PC-9 (cell line): ENCODE measurements at regions not wholly inside any gene's neighbourhood (a gene's known extent, or its start where the extent isn't known, plus 50 kb on each side); places are given as distances from the start of the nearest gene placed in this dataset.

Experiments
- BruUV-seq: library from RNA; stranded (reverse); fragments of 400-500 nt; replicated peaks from 2 replicates; lab custom pipeline; 2021; lab: Mats Ljungman, UMichigan
- CTCF ChIA-PET: fragments of 300-600 bp; sonication (Branson Sonifier 250); formaldehyde crosslinking; loops from one replicate; lab custom pipeline; 2022; ENCODE audit warnings: antibody characterized with exemption; lab: Charles Lee
- POLR2A ChIA-PET: fragments of 300-600 bp; sonication (Branson Sonifier 250); formaldehyde crosslinking; loops from one replicate; lab custom pipeline; 2022; ENCODE audit warnings: antibody characterized with exemption; ENCODE audit not compliant: unreplicated experiment; lab: Charles Lee
- DNase-seq, 2 experiments: peaks; one replicate each; pipeline versions ENCODE4 v3.0.0 to v3.0.0-alpha.2; 2015 to 2022; ENCODE audit warnings: mixed read lengths in 1 of 2
- H2AFZ ChIP-seq: fragments of 200-600 bp; sonication (generic); 2 replicates; pipeline ENCODE4 v1.8.1; 2017; ENCODE audit warnings: antibody characterized with exemption
- H3F3A ChIP-seq: fragments of 200-600 bp; sonication (generic); 2 replicates; pipeline ENCODE4 v1.8.1; 2017; ENCODE audit warnings: antibody characterized with exemption, mild to moderate bottlenecking, low read depth; ENCODE audit not compliant: insufficient read depth
- H3K27ac ChIP-seq: fragments of 200-600 bp; sonication (generic); 2 replicates; pipeline ENCODE4 v1.6.1; 2016; ENCODE audit warnings: mixed run types
- H3K27me3 ChIP-seq: fragments of 200-600 bp; sonication (generic); 2 replicates; pipeline ENCODE4 v1.6.1; 2016; ENCODE audit warnings: low read depth, mixed run types; ENCODE audit not compliant: insufficient read depth
- H3K36me3 ChIP-seq: fragments of 200-600 bp; sonication (generic); 2 replicates; pipeline ENCODE4 v1.6.1; 2016; ENCODE audit warnings: low read depth, mixed run types
- H3K4me1 ChIP-seq: fragments of 200-600 bp; sonication (generic); replicated peaks from 2 replicates; pipeline ENCODE4 v1.6.1; 2016; ENCODE audit warnings: mixed run types; ENCODE audit not compliant: insufficient read depth
- H3K4me2 ChIP-seq: fragments of 200-600 bp; sonication (generic); 2 replicates; pipeline ENCODE4 v1.6.1; 2017; ENCODE audit warnings: mixed run types
- H3K4me3 ChIP-seq: fragments of 200-600 bp; sonication (generic); 2 replicates; pipeline ENCODE4 v1.6.1; 2016; ENCODE audit warnings: mixed run types
- H3K79me2 ChIP-seq: fragments of 200-600 bp; sonication (generic); 2 replicates; pipeline ENCODE4 v1.6.1; 2017; ENCODE audit warnings: low read depth, mixed run types
- H3K9me2 ChIP-seq: fragments of 200-600 bp; sonication (generic); 2 replicates; pipeline ENCODE4 v1.8.1; 2017; ENCODE audit warnings: mild to moderate bottlenecking; ENCODE audit not compliant: insufficient read depth
- H3K9me3 ChIP-seq: fragments of 200-600 bp; sonication (generic); 2 replicates; pipeline ENCODE4 v1.8.1; 2016; ENCODE audit warnings: low read depth; ENCODE audit not compliant: insufficient read depth
- H4K20me1 ChIP-seq: fragments of 200-600 bp; sonication (generic); 2 replicates; pipeline ENCODE4 v1.8.1; 2017; ENCODE audit not compliant: insufficient read depth
- EZH2 ChIP-seq: fragments of 200-600 bp; sonication (generic); IDR thresholded peaks from 2 replicates; pipeline ENCODE4 v1.8.0; 2017; ENCODE audit warnings: antibody characterized with exemption, low read depth
- intact Hi-C: fragments of 100-400 bp; cut with micrococcal nuclease; formaldehyde crosslinking; loops from one replicate; pipeline ENCODE4 v1.10.0; 2022; ENCODE audit not compliant: unreplicated experiment
- TF ChIP-seq, protein P1 (sequence below): fragments of 200-600 bp; sonication (generic); conservative IDR thresholded peaks from 2 replicates; pipeline ENCODE4 v1.6.1; 2017; ENCODE audit warnings: mixed run types, antibody characterized with exemption, mild to moderate bottlenecking, moderate library complexity

DNA sequence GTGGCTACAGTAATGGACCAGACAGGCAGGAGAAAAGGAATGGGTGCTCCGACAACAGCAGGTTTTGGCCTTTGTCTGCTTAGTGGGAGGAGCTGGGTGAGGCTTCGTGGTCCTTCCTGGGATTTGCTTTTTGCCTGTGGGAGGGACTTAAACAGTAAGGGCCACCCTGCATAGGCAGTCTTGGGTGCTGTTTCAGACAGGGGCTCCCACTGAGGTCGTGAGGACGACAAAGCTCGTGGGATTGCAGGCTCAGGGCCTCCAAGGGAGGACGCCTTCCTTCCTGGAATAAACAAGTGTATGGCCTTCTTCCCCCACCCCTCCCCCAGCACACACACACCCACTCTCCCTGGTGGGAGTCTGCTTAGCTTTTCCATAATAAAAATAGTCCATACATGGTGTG is 63.1 kb downstream of the FZD10 start:
- BruUV-seq = no TSS peak
- Histone ChIP-seq H3K9me3 (no peaks in the 10 kb centered on the region), H3K4me3 (no peak overlapping the region), H3K79me2 (no peaks in the 10 kb centered on the region), H3K36me3 (no peaks in the 10 kb centered on the region), H3K4me2 (no peak overlapping the region), H2AFZ (no peak overlapping the region), H4K20me1 (no peaks in the 10 kb centered on the region), H3K27ac (no peak overlapping the region), H3F3A (no peaks in the 10 kb centered on the region), H3K4me1 (no peaks in the 10 kb centered on the region), H3K27me3 (peaks cover 21% of the 10 kb centered on the region), H3K9me2 (no peaks in the 10 kb centered on the region)
- TF ChIP-seq, protein P1, sequence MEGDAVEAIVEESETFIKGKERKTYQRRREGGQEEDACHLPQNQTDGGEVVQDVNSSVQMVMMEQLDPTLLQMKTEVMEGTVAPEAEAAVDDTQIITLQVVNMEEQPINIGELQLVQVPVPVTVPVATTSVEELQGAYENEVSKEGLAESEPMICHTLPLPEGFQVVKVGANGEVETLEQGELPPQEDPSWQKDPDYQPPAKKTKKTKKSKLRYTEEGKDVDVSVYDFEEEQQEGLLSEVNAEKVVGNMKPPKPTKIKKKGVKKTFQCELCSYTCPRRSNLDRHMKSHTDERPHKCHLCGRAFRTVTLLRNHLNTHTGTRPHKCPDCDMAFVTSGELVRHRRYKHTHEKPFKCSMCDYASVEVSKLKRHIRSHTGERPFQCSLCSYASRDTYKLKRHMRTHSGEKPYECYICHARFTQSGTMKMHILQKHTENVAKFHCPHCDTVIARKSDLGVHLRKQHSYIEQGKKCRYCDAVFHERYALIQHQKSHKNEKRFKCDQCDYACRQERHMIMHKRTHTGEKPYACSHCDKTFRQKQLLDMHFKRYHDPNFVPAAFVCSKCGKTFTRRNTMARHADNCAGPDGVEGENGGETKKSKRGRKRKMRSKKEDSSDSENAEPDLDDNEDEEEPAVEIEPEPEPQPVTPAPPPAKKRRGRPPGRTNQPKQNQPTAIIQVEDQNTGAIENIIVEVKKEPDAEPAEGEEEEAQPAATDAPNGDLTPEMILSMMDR = no peak
- no peak for TF ChIP-seq EZH2
- intact Hi-C loops = no loop called here
- no peak for DNase-seq
- POLR2A ChIA-PET = no interaction called here
- CTCF ChIA-PET = interaction anchor here (0.7 kb wide), 1 partner anchor 211 kb away, joined by 3 read pairs; no protein-coding TSS in a partner anchor

DNA sequence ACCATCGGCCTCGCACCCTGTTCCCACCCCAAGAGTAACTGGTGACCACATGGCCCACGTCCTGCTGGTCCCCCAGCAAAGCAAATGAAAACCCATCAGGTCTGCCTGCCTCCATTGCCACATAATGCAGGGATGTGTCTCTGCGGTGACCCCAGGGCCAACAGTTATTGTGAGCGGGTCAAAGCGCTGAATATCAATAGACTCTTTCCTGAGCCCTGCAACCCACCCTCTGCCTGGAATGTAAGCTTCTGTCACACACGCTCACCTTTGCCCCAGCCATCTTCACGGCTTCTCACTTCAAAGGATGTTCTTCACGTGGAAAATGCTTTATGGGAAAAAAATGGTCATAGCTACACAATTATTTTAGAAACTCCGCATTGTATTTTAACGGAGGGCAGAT is 63.9 kb downstream of the FZD10 start:
- Histone ChIP-seq H3K27ac (no peak overlapping the region), H3K36me3 (no peaks in the 10 kb centered on the region), H3K4me1 (no peaks in the 10 kb centered on the region), H3K4me2 (no peak overlapping the region), H3K4me3 (no peak overlapping the region), H3K9me2 (no peaks in the 10 kb centered on the region), H3K9me3 (no peaks in the 10 kb centered on the region), H3K27me3 (peaks cover 21% of the 10 kb centered on the region), H3F3A (no peaks in the 10 kb centered on the region), H4K20me1 (no peaks in the 10 kb centered on the region), H3K79me2 (no peaks in the 10 kb centered on the region), H2AFZ (no peak overlapping the region)
- POLR2A ChIA-PET = no interaction called here
- intact Hi-C loops = no loop called here
- no peak for TF ChIP-seq EZH2
- TF ChIP-seq, protein P1 = no peak
- CTCF ChIA-PET = no interaction called here
- no peak for DNase-seq
- BruUV-seq = no TSS peak

DNA sequence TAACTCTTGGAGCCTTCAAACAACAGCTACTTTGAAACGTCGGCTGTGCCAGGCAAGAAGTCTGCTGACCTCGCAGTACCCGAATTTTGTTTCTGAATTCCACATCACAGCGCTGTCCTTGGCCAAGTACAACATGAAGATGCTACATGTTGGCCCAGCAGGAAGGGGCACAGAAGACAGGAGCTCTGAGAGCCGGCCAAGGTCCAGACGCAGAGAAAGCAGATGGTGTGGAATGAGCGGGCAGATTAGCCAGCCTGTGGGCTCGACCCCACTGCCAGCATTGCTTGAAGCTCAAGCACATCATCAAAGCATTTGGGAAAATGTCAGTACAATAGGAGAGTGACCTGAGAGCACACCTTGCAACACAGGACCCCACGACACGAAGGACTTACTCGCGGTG is 64.5 kb downstream of the FZD10 start:
- POLR2A ChIA-PET = no interaction called here
- no TSS peak for BruUV-seq
- Histone ChIP-seq H3K27ac (no peak overlapping the region), H3K27me3 (peaks cover 21% of the 10 kb centered on the region), H3K4me1 (no peaks in the 10 kb centered on the region), H3K9me3 (no peaks in the 10 kb centered on the region), H3K9me2 (no peaks in the 10 kb centered on the region), H3F3A (no peaks in the 10 kb centered on the region), H3K79me2 (no peaks in the 10 kb centered on the region), H3K4me3 (no peak overlapping the region), H3K36me3 (no peaks in the 10 kb centered on the region), H2AFZ (no peak overlapping the region), H4K20me1 (no peaks in the 10 kb centered on the region), H3K4me2 (no peak overlapping the region)
- TF ChIP-seq EZH2 = no peak
- TF ChIP-seq, protein P1 = no peak
- intact Hi-C loops = no loop called here
- CTCF ChIA-PET = no interaction called here
- DNase-seq = no peak
